HPDE6-E6E7 (cell line): ENCODE measurements at regions not wholly inside any gene's neighbourhood (a gene's known extent, or its start where the extent isn't known, plus 50 kb on each side); places are given as distances from the start of the nearest gene placed in this dataset.
"Not testable (repeated sequence)": the region's sequence is repeated elsewhere in the genome, so short reads cannot be mapped to it uniquely, and the experiment has no call there.

Experiments used
- DNase-seq: peaks from one replicate; pipeline ENCODE4 v3.0.0; 2011; ENCODE audit warnings: missing footprints; ENCODE audit errors: extremely low spot score

DNA sequence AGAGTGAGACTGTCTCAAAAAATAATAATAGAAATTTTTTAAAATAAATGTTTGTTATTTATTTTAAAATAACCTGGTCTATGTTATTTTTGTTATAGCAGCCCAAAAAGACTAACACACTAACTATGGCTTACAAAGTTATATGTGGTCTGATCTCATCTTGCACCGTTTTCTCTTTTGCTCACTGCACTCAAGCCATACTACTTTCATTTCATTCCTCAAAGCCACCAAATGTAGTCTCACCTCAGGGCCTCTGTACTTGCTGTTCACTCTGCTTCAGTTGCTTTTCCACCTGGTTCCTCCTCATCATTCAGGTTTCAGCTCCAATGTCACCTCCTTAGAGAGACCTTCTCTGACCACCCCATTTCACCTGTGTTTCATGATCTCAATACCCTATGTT, 55.2 kb upstream of the MDM1 start:
- no peak for DNase-seq

DNA sequence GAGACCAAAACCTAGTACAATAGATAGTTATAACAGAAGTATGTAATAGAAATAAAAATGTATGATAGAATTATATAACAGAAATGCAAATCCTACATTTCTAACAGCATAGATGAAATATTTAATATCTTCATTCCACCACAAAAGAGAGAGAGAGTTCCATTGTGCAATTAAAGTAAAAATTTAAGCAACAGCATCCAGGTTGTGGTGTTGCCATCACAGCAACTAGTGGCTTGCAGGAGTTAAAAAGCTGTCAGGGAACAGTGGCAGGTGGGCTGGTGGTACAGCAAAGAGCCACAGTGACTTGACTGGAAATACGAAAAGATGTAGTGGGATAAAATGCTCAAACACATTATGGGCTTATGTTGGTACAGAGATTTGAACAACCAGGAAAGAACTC, 57.1 kb upstream of the MDM1 start:
- DNase-seq: no peak

DNA sequence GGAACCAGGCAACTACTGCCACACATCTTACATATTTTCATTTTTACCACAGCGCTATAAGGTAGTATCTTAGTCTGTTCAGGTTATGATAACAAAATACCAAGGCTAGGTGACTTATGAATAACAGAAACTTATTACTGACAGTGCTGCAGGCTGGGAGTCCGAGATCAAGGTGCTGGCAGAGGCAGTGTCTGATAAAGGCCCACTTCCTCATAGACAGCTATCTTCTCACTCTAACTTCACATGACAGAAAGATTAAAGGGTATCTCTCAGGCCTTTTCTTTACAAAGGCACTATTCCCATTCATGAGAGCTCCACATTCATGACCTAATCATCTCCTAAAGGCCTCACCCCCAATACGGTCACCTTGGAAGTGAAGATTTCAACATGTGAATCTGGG, 59.8 kb upstream of the MDM1 start:
- DNase-seq: no peak

DNA sequence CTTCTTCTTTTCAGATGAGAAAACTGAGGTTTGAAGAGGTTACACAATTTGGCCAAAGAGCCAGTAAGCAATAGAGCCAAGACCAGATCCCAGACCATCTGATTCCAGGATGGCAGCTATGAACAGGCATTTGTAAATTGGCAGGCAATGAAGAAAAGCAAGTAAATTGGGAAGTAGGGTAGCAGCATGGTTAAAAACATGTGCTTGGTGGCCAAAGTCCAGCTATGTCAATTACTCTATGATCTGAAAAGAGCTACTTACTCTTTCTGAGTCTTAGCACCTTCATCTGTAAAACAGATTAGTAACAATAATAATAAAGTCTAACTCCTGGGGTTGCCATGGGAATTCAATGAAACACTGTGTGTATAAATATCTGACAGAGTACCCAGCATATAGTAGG, 60.2 kb upstream of the MDM1 start:
- DNase-seq: no peak

DNA sequence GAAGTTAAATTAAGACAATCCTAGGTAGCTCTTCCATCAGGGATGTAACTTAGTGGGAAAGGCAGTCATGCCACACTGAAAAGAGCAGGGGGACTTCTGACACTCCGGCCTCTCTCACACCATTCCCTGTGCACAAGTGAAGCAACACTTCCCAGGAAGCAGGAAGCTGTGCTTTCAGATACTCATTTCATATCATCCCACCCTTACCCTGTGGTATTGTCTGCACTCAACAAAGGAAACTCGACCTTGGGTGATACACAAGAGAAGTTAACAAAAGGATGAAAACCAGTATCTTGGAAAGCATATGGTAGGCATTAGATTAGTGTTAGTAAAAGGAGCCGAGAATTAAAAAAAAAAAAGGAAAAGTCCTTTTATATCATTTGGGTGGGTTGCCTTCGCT, 61.3 kb upstream of the MDM1 start:
- no peak for DNase-seq

DNA sequence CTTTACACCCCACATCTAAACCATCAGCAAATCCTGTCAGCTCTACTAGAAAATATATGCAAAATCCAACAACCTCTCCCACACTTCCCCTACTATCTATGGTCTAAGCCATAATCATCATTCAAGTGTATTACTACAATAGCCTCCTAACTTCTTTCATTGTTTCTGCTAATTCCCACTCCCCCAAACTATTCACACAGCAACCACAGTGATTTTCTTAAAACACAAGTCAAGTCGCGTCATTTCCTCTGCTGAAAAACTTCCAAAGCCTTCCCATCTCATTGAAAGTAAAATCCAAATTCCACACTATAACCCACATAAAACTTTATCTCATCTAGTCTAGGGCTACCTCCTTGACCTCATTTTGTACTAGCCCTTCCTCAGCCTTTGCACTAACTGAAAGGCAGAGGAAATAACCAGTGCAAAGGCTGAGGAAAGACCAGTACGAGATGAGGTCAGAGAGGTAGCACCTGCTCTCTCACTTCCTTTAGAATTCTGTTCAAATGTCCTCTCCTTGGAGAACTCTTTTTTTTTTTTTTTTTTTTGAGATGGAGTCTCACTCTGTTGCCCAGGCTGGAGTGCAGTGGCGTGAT, 65.5 kb upstream of the MDM1 start:
- DNase-seq: no peak

DNA sequence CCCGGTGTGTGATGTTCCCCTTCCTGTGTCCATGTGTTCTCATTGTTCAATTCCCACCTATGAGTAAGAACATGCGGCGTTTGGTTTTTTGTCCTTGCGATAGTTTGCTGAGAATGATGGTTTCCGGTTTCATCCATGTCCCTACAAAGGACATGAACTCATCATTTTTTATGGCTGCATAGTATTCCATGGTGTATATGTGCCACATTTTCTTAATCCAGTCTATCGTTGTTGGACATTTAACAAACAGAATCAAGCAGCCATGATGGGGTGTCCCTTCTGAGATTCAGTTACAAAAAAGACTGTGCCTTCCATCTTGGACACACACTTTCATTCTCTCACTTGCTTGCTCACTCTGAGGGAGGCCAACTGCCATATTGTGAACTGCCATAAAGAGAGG, 66.5 kb upstream of the MDM1 start:
- DNase-seq: not testable (repeated sequence)

DNA sequence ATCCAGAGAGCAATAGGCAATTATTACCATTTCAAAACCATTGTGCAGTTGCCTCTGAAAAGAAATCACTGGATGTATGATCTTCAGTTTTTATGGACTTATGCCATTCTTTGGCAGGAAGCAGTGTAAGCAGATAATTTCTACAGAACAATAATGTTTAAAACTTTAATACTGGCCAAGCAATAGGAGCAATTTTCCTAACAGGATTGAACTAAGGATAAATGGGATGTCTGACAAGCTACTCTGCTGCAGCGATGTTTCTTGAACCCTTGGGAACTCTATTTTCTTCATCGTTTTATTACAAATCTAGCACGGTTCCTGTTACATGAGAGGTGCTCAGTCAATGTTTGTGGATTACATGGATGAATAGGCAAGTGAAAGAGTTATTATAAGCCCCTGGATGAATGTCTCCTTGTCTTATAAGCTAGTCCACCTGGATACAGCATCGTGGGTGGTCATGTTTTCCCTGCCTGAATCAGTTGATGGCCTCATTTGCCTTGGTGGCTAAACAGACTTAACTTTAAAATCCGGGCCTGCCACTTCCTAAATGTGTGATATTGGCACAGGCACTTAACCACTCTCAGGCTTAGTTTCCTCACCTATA, 68.2 kb upstream of the MDM1 start:
- no peak for DNase-seq

DNA sequence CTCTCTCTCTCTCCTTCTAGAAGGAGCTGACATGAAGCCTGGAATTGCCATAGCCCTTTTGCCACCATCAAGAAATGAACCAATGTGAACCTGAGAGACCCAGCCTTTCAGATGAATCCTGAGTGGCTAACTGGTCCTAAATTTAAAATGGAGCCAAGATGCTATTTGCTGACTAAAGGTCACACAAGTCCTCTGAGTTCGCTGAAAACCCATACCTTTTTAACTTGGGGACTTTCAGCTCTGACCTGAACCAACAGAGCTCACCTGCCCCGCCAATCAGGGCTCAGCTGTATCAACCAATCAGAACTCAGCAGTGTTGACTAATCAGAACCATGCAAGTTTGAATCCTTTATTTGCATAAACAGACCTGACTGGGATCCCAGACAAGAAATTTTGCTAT, 70.3 kb upstream of the MDM1 start:
- DNase-seq: no peak

DNA sequence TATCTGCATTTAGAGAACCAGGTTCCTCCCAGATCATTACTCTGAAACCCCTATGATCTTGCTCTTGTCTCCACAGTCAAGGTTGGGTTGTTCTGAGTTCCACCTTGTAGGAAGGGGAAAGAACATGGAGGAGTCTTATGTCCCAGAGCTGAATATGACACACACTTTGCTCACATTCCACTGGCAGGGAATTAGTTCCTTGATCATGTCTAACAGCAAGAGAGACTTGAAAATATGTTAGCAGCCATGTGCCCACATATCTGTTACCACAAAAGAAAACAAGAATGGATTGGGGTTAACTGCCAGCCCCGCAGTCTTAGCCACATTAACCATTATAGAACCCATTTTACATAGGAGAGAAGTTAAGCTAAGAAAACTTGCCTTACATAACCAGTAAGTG, 71.1 kb upstream of the MDM1 start:
- no peak for DNase-seq

DNA sequence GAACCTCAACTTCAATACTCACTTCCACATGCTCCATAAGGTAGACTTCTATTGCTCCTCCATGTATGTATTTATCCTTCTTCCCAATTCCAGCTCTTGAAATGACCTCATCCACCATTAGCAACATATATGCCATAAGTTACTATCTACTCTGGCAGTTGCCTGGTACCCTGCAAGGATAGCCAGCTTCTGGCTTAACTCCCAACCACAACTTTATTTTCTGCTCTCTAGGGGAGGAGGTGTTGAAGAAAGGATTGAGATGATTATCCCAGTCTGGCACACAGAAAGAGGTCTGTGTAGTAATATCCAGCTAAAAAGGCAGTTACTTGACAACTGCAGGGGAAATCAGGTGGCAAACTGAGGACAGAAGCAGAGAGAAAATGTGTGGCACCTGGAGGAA, 71.5 kb upstream of the MDM1 start:
- no peak for DNase-seq

DNA sequence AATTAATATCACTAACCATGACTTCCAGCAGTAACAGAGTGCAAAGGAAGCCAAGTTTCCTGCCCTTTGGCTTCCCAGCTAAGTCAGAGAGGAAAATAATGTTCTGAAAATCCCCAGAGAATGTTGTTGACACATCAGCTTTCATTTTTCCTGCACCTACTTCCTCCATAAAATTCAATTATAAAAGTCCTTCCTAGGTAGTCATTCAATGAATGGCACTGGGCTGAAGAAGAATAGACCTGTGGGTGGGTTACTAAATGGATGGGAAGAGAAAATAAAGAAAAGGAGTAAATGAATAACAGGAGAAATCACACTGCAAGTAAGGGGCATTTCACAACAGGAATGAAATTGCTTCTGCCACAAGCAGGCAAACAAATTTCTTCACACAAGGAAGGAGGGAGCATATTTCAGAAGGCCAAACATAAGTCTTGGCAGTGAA, 73.2 kb upstream of the MDM1 start:
- DNase-seq: no peak

DNA sequence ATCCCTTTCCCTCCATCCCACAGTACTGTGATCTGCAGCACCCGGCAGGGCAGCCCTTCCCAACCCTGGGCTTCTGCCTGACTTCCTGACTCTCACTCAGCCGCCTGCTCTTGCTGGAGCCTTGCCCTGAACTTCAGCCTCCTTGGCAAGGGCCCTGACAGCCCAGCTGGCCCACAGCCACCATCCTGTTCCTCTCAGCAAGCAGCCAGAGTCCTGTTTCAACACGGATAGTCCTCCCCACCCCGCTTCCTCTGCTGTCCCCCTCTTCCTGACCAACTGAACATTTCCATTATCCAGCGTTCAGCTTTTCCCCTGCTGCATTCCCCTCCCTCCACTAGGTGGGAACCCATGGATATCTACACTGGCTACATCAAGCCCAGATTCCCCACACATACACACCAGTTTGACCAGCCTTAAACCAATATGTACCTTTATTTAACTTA, 74.0 kb upstream of the MDM1 start:
- no peak for DNase-seq

DNA sequence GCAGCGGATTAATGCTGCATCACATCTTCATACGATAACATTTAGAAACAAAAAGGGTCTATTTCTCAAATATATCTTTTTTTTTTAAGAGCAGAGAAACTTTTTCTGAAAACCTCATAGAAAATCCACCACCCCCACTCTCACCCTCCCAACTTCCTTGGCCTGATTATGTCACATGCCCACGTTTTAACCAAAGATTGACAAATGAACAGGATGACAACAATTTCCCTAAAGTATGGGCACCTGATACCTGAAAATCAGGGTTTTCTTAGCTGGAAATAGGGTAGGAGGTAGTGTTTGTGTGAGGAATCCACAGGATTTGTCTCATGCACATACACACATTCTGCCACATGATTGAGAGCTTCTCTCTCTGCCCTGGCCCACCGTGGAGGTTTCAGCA, 74.7 kb upstream of the MDM1 start:
- DNase-seq: no peak

DNA sequence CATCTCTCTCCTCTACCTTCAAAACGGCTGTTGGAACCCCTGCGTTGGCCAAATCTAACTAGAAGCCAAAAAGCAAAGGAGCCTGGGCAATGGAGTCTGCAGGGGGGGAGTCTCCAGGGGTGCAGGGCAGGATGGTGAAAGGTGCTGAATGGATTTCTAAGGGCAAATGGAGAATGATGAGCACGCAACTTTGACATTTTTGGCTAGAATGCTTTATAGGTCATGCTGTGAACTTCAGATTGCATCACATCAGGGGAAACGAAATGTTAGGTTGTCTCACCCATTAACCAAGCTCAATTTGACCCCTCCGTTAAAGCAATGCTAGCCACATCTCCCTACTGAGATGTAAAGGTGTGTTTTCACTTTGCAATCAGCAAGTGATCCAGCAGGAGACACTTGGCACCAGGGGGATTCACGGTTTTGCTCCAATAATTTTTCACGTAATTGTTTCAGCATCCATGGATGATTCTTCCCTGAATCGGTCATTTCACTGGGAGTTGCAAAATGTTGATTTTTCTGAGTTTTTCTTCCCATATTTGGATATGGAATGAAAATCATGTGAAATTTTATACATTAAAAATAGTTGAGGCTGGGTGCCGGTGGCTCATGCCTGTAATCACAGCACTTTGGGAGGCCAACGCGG, 78.0 kb upstream of the MDM1 start:
- DNase-seq: no peak

DNA sequence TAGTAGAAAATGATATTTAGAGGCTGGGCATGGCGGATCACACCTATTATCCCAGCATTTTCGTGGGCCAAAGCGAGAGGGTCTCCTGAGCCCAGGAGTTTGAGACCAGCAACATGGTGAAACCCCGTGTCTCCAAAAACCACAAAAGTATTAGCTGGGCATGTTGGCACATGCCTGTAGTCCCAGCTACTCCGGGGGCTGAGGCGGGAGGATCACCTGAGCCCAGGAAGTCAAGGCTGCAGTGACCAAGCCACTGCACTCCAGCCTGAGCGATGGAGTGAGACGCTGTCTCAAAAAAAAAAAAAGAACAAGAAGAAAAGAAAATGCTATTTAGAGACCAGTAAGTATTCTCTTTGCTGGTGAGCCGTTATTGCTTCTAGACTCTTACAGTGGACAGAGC, 79.2 kb upstream of the MDM1 start:
- DNase-seq: no peak

DNA sequence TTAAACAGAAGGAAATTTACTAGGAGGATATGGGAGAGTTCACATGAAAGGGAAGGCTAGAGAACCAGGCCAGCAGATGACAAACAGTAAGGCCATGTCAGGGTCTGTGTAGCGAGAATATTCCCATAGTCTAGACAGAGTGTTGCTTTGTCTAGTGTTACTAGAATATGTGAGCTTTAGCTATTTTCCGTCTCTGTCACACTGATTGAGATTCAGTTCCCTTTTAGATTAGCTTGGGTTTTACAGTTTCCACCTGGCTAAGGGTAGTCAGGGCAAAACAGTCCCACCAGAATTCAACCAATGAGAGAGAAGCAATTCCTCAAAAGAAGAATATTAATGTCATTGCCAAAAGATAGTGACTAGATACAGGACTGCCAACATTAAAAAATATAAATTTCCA, 82.8 kb upstream of the MDM1 start:
- DNase-seq: no peak

DNA sequence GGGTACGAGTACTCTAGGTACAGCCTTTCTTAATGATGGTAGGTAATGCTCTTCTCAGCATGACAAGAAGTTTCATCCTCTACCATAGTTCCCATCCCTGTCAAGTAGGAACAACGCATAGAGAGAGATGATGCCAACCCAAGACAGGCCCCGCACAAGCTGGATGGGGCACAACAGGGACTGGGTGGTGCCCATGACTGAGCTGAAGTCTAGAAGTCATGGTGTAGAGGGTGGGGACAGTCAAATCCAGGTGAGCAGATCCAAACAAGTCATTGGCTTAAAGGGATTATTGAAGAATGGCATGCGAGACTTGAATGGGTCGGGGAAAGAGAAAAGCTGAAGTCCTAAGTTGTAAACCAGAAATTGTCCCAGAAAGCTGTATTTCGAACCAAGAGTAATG, 84.2 kb upstream of the MDM1 start:
- DNase-seq: no peak

DNA sequence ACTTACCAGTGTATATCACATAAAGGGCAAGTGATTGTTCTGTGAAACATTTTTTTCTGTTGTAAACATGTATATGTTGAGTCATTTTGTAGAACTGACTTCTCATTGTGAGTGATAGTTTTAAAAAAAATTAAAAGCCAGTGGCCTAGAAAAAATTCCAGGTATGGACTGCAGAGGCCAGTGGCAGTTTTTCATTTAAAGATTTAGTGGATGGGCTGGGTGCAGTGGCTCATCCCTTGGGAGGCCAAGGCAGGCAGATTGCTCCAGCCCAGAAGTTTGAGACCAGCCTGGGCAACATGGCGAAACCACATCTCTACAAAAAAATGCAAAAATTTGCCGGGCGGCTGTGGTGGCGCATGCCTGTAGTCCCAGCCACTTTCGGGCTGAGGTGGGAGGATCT, 84.7 kb upstream of the MDM1 start:
- DNase-seq: no peak

DNA sequence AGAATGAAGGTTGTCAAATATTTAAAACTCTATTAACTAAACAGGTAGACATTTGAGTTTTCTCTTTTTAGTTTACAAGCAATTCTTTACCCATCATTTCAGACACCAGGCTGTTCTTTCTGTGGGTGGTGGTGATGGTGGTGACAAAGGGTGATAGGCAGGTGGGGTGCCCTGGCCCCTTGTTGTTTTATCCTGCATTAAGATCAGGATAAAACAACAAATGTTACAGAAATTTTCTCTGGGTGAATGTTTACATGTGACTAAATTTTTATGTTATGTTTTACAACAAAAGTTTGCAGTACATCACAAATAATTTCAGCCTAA, 85.9 kb upstream of the MDM1 start:
- DNase-seq: no peak

DNA sequence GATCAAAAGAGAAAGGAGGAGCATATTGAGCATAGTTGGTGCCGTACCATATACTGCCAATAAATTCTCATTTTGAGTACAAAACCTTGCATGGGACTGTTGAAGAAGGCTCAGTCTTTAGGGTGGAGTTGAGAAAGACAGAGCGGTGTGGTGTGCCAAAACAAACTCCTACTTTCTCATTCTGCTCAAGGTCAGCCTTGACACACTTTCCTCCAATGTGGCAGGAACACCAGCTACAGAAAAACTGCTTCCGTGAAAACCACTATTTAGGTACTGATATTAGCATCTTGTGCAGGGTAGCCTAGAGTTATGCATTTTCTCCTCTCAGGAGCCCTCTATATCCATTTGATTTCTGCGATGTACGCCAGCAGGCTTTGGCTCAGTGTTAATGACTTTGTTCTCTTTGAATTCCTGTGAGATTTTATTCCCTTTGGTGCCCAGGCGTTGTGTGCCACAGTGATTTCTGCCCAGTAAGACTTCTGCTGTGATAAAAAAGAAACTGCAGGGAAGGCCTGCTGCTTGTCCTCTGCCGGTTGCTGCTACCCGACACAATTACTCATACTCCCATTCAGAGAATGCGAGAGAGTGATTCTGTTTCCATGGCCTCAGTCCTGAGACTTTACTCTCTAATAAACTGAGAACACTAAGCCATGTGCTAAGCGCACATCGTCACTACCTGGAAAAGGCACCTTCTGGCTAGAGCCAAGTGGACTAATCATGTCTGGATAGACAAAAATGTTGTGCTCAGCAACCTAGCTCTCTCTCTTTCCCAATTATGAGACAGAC, 88.3 kb upstream of the MDM1 start:
- no peak for DNase-seq

DNA sequence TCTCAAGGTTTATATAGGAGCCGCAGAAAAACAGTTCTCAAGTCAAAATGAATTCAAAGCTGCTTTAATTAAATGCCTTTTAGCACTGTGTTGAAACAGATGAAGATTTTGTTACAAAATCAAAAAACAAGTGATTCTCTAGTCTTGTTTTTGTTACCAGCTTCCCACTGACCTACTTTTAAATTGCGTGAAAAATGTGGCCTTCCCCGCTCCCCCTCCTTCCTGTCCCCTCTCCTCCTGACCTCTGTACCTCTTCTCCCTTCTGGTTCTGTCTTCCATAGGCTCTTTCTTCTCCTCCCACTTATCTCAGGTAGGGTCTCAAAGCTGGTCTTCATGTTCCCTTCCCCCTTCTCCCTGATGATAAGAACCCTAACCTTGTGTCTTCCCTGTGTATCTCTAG, 90.0 kb upstream of the MDM1 start:
- no peak for DNase-seq

DNA sequence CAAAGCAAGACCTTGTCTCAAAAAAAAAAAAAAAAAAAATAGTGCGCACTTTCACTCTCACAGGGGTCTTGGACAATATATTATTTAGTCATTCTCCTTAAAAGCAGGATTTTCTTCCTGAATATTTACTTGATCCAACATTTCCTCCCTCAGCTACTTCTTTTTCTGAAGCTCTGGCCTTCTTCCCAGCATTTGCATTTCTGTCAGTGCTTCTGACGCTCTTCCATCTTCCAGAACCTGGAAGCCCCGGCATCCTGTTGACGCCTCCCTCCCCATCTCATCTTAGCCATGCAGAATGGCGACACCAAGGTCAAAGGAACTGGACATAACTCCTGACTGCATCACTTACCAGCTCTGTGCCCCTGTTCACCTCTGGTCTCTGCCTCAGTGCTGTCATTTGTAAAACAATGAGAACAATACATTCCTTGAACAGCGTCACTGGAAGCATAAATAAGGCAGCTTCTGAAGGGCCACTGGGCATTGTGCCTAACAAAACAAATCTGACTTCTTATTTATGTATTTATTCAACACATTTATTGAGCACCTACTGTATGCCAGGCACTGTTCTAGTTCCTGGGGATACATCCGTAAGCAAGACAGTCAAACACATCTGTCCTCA, 90.9 kb upstream of the MDM1 start:
- no peak for DNase-seq
